Peyer's patch (tissue), 4 donors: ENCODE measurements at regions not wholly inside any gene's neighbourhood (a gene's known extent, or its start where the extent isn't known, plus 50 kb on each side); places are given as distances from the start of the nearest gene placed in this dataset.

Experiments
- CTCF ChIP-seq, 6 experiments: fragments of 450-650 bp in 4 of 6; fragments of 200-600 bp in 2 of 6; sonication (generic) in 1 of 6; IDR thresholded peaks; one replicate each; pipeline ENCODE4 v1.5.1; 2017 to 2019; ENCODE audit warnings: antibody characterized with exemption in 6 of 6, mild to moderate bottlenecking in 3 of 6, moderate library complexity in 1 of 6
- POLR2A ChIP-seq, 2 donors: fragments of 450-650 bp; IDR thresholded peaks; one replicate each; pipeline ENCODE4 v1.5.1; 2017; ENCODE audit warnings: antibody characterized with exemption in 2 of 2, mild to moderate bottlenecking in 2 of 2, moderate library complexity in 2 of 2

- TF ChIP-seq CTCF (IDR thresholded peaks at IDR 0.05) (no peak), POLR2A (IDR thresholded peaks at IDR 0.05) (no peak)
Measured at GRCh38 chr12:30111719-30112118, 328.0 kb upstream of the TMTC1 start.
